A673 (cell line): ENCODE measurements at regions not wholly inside any gene's neighbourhood (a gene's known extent, or its start where the extent isn't known, plus 50 kb on each side); places are given as distances from the start of the nearest gene placed in this dataset.

Experiments
- EZH2 ChIP-seq: fragments of 200-600 bp; sonication (generic); IDR thresholded peaks from 2 replicates; pipeline ENCODE4 v1.6.1; 2017; ENCODE audit warnings: borderline replicate concordance, low read depth, mild to moderate bottlenecking, mixed read lengths, antibody characterized with exemption, low read length; ENCODE audit not compliant: poor library complexity, severe bottlenecking
- TF ChIP-seq, protein P1 (sequence below): fragments of 300-800, 200-600 bp; sonication (generic); conservative IDR thresholded peaks from 2 replicates; pipeline ENCODE4 v1.5.1; 2017; ENCODE audit warnings: low read depth, mild to moderate bottlenecking, antibody characterized with exemption, low read length, moderate library complexity, mixed read lengths

DNA sequence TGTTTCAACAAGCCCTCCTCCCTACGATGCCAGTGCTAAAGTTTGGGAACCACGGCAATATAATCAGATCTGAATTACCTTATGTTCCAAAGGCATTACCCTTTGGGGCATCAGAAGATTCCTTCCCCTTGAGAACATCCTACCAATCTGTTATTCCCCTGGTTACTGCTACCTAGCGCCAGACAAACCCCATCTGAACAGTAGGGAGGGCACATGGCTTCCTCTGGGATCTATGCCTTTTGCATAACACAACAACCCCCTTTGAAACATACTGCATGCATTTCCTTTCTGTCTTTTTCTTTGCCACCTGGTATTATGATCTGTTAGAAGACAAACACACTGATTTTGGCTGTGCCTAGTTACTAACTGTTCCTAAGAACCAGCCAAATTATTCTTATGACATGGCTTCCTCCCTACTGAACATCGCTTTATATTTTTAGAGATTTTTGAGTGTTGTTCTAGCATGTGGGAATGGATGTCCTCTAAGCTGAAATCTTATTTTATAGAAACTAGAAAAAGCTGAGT is 103.9 kb upstream of the DAPK1 start:
- no peak for TF ChIP-seq EZH2
- TF ChIP-seq, protein P1, sequence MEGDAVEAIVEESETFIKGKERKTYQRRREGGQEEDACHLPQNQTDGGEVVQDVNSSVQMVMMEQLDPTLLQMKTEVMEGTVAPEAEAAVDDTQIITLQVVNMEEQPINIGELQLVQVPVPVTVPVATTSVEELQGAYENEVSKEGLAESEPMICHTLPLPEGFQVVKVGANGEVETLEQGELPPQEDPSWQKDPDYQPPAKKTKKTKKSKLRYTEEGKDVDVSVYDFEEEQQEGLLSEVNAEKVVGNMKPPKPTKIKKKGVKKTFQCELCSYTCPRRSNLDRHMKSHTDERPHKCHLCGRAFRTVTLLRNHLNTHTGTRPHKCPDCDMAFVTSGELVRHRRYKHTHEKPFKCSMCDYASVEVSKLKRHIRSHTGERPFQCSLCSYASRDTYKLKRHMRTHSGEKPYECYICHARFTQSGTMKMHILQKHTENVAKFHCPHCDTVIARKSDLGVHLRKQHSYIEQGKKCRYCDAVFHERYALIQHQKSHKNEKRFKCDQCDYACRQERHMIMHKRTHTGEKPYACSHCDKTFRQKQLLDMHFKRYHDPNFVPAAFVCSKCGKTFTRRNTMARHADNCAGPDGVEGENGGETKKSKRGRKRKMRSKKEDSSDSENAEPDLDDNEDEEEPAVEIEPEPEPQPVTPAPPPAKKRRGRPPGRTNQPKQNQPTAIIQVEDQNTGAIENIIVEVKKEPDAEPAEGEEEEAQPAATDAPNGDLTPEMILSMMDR: no peak
